AG09309 (cell line): ENCODE measurements at regions not wholly inside any gene's neighbourhood (a gene's known extent, or its start where the extent isn't known, plus 50 kb on each side); places are given as distances from the start of the nearest gene placed in this dataset.

Experiments used
- DNase-seq: peaks from one replicate; pipeline ENCODE4 v3.0.0-alpha.2; 2010; ENCODE audit warnings: low read depth
- H3K4me3 ChIP-seq: 2 replicates; pipeline ENCODE4 v1.5.1; 2011; ENCODE audit warnings: mild to moderate bottlenecking, low read depth, low read length, moderate library complexity; ENCODE audit not compliant: control insufficient read depth
- CTCF ChIP-seq: IDR thresholded peaks from 2 replicates; pipeline ENCODE4 v1.5.1; 2011; ENCODE audit warnings: mild to moderate bottlenecking, low read depth, low read length, inconsistent platforms; ENCODE audit not compliant: insufficient read depth, control insufficient read depth; ENCODE audit errors: missing control alignments

- no peak overlapping the region for H3K4me3 ChIP-seq
- no peak for TF ChIP-seq CTCF
- DNase-seq = no peak
Observed at GRCh38 chr5:155380480-155380879, 366.9 kb downstream of the KIF4B start.

GRCh38 chr5:155381654-155382053 is 368.1 kb downstream of the KIF4B start:
- no peak overlapping the region for H3K4me3 ChIP-seq
- TF ChIP-seq CTCF = no peak
- no peak for DNase-seq

GRCh38 chr5:155389498-155389897 is 375.9 kb downstream of the KIF4B start:
- DNase-seq = no peak
- H3K4me3 ChIP-seq = no peak overlapping the region
- TF ChIP-seq CTCF = no peak

- no peak for TF ChIP-seq CTCF
- no peak overlapping the region for H3K4me3 ChIP-seq
- no peak for DNase-seq
Observed at GRCh38 chr5:155394727-155395126, 381.2 kb downstream of the KIF4B start.

GRCh38 chr5:155402927-155403640 is 389.5 kb downstream of the KIF4B start:
- TF ChIP-seq CTCF = no peak
- H3K4me3 ChIP-seq = no peak overlapping the region
- no peak for DNase-seq

DNA sequence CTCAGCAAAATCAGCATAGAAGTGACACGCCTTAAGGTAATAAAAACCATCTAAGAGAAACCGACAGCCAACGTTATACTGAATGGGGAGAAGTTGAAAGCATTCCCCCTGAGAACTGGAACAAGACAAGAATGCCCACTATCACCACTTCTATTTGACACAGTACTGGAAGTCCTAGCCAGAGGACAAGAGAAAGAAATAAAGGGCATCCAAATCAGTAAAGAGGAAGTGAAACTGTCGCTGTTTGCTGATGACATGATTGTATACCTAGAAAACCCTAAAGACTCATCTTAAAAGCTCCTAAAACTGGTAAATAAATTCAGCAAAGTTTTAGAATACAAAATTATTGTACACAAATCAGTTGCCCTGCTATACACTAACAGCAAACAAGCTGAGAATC is 393.3 kb downstream of the KIF4B start:
- no peak for TF ChIP-seq CTCF
- no peak overlapping the region for H3K4me3 ChIP-seq
- DNase-seq = no peak
